Lower leg skin (tissue), 3 donors: ENCODE measurements at regions not wholly inside any gene's neighbourhood (a gene's known extent, or its start where the extent isn't known, plus 50 kb on each side); places are given as distances from the start of the nearest gene placed in this dataset.

ENCODE experiments used
- POLR2A ChIP-seq, 2 donors: fragments of 450-650 bp; IDR thresholded peaks; one replicate each; pipeline ENCODE4 v1.6.1; 2016 to 2017; ENCODE audit warnings: antibody characterized with exemption in 2 of 2, mild to moderate bottlenecking in 1 of 2, moderate library complexity in 1 of 2
- TF ChIP-seq, protein P1 (sequence below), 3 donors: fragments of 450-650 bp; IDR thresholded peaks; one replicate each; pipeline ENCODE4 v1.5.1; 2016; ENCODE audit warnings: antibody characterized with exemption in 3 of 3, mild to moderate bottlenecking in 3 of 3, moderate library complexity in 2 of 3

GRCh38 chr10:55653531-55653930 is 707.5 kb downstream of the ZWINT start:
- TF ChIP-seq, protein P1, sequence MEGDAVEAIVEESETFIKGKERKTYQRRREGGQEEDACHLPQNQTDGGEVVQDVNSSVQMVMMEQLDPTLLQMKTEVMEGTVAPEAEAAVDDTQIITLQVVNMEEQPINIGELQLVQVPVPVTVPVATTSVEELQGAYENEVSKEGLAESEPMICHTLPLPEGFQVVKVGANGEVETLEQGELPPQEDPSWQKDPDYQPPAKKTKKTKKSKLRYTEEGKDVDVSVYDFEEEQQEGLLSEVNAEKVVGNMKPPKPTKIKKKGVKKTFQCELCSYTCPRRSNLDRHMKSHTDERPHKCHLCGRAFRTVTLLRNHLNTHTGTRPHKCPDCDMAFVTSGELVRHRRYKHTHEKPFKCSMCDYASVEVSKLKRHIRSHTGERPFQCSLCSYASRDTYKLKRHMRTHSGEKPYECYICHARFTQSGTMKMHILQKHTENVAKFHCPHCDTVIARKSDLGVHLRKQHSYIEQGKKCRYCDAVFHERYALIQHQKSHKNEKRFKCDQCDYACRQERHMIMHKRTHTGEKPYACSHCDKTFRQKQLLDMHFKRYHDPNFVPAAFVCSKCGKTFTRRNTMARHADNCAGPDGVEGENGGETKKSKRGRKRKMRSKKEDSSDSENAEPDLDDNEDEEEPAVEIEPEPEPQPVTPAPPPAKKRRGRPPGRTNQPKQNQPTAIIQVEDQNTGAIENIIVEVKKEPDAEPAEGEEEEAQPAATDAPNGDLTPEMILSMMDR (IDR thresholded peaks at IDR 0.05): no peak
- TF ChIP-seq POLR2A (IDR thresholded peaks at IDR 0.05): no peak
